HG02885 (cell line): ENCODE measurements at regions not wholly inside any gene's neighbourhood (a gene's known extent, or its start where the extent isn't known, plus 50 kb on each side); places are given as distances from the start of the nearest gene placed in this dataset.

Experiments used
- ATAC-seq: cut with Tn5 transposase; IDR thresholded peaks from one replicate; pipeline ENCODE4 v1.9.1; 2021; ENCODE audit warnings: mild to moderate bottlenecking; ENCODE audit not compliant: unreplicated experiment, poor library complexity

GRCh38 chr20:48571949-48572847, 255.6 kb downstream of the PREX1 start:
- ATAC-seq: no peak

- ATAC-seq: no peak
Observed at GRCh38 chr20:48569679-48570078, 258.1 kb downstream of the PREX1 start.

GRCh38 chr20:48568520-48568919, 259.3 kb downstream of the PREX1 start:
- no peak for ATAC-seq

- ATAC-seq: no peak
Observed at GRCh38 chr20:48567145-48567544, 260.7 kb downstream of the PREX1 start.

GRCh38 chr20:48564982-48565539, 262.7 kb downstream of the PREX1 start:
- no peak for ATAC-seq

GRCh38 chr20:48563191-48563870, 264.5 kb downstream of the PREX1 start:
- no peak for ATAC-seq

GRCh38 chr20:48562586-48563116, 265.1 kb downstream of the PREX1 start:
- no peak for ATAC-seq

GRCh38 chr20:48558906-48559305, 268.9 kb downstream of the PREX1 start:
- no peak for ATAC-seq

GRCh38 chr20:48557380-48557779, 270.4 kb downstream of the PREX1 start:
- ATAC-seq: no peak

GRCh38 chr20:48556956-48557355, 270.8 kb downstream of the PREX1 start:
- ATAC-seq: no peak

- no peak for ATAC-seq
Observed at GRCh38 chr20:48552550-48552949, 275.2 kb downstream of the PREX1 start.

GRCh38 chr20:48550814-48551213, 277.0 kb downstream of the PREX1 start:
- no peak for ATAC-seq

GRCh38 chr20:48547664-48548063, 280.1 kb downstream of the PREX1 start:
- no peak for ATAC-seq

GRCh38 chr20:48544402-48545339, 283.1 kb downstream of the PREX1 start:
- ATAC-seq: no peak

- ATAC-seq: no peak
Observed at GRCh38 chr20:48541581-48542071, 286.2 kb downstream of the PREX1 start.

GRCh38 chr20:48538856-48539255, 288.9 kb downstream of the PREX1 start:
- ATAC-seq: no peak

- no peak for ATAC-seq
Observed at GRCh38 chr20:48538058-48538825, 289.6 kb downstream of the PREX1 start.

GRCh38 chr20:48536206-48536605, 291.6 kb downstream of the PREX1 start:
- no peak for ATAC-seq

GRCh38 chr20:48535556-48535955, 292.2 kb downstream of the PREX1 start:
- no peak for ATAC-seq
